SK-N-SH (cell line): ENCODE measurements at regions not wholly inside any gene's neighbourhood (a gene's known extent, or its start where the extent isn't known, plus 50 kb on each side); places are given as distances from the start of the nearest gene placed in this dataset.

Source experiments
- CTCF ChIA-PET: fragments of 300-600, 350-600 bp; formaldehyde crosslinking; extraction: SDS; loops from one replicate; lab custom pipeline; 2021; lab: Yijun Ruan, JAX
- POLR2A ChIA-PET: fragments of 350-600 bp; sonication (Branson Sonifier 250); formaldehyde crosslinking; extraction: SDS; loops from one replicate; lab custom pipeline; 2020; ENCODE audit warnings: antibody characterized with exemption, inconsistent platforms; lab: Yijun Ruan, JAX
- DNase-seq: peaks from one replicate; pipeline ENCODE4 v3.0.0; 2012
- H2AFZ ChIP-seq: fragments of 200-600 bp; sonication (generic); 2 replicates; pipeline ENCODE4 v1.8.1; 2016; ENCODE audit warnings: antibody characterized with exemption, mild to moderate bottlenecking, low read depth
- H3F3A ChIP-seq: fragments of 200-600 bp; sonication (generic); replicated peaks from 2 replicates; pipeline ENCODE3; 2016; ENCODE audit warnings: antibody characterized with exemption, mild to moderate bottlenecking; ENCODE audit not compliant: insufficient read depth
- H3K27ac ChIP-seq, 2 experiments: fragments of 200-500 bp in 1 of 2; fragments of 200-600 bp in 1 of 2; sonication (Bioruptor generic) in 1 of 2; sonication (generic), shearing (Covaris generic) in 1 of 2; 2 replicates each; pipeline versions ENCODE4 v1.5.1 to v1.6.1; 2014 to 2016; ENCODE audit warnings: low read depth in 2 of 2, inconsistent platforms in 1 of 2, low read length in 1 of 2, mild to moderate bottlenecking in 1 of 2, mixed read lengths in 1 of 2
- H3K27me3 ChIP-seq: fragments of 200-600 bp; sonication (generic), shearing (Covaris generic); 2 replicates; pipeline ENCODE4 v1.6.1; 2016; ENCODE audit warnings: mixed run types; ENCODE audit not compliant: insufficient read depth
- H3K36me3 ChIP-seq, 2 experiments: fragments of 200-500 bp in 1 of 2; fragments of 200-600 bp in 1 of 2; sonication (Bioruptor generic) in 1 of 2; sonication (generic) in 1 of 2; replicated peaks in 1 of 2; 2 replicates each; pipeline versions ENCODE3 to v1.5.1; 2014 to 2016; ENCODE audit warnings: low read length in 1 of 2, mild to moderate bottlenecking in 1 of 2; ENCODE audit not compliant: insufficient read depth in 2 of 2, control insufficient read depth in 1 of 2
- H3K4me1 ChIP-seq, 2 experiments: fragments of 200-500 bp in 1 of 2; fragments of 200-600 bp in 1 of 2; sonication (Bioruptor generic) in 1 of 2; sonication (generic), shearing (Covaris generic) in 1 of 2; 2 replicates each; pipeline versions ENCODE4 v1.5.1 to v1.6.1; 2014 to 2016; ENCODE audit warnings: low read depth in 1 of 2, low read length in 1 of 2, mixed run types in 1 of 2; ENCODE audit not compliant: insufficient read depth in 2 of 2, control insufficient read depth in 1 of 2
- H3K4me2 ChIP-seq: fragments of 200-600 bp; sonication (generic), shearing (Covaris generic); 2 replicates; pipeline ENCODE4 v1.6.1; 2017; ENCODE audit warnings: mixed run types
- H3K4me3 ChIP-seq, 2 experiments: fragments of 200-500 bp in 1 of 2; fragments of 200-600 bp in 1 of 2; sonication (Bioruptor generic) in 1 of 2; sonication (generic), shearing (Covaris generic) in 1 of 2; 2 replicates each; pipeline versions ENCODE4 v1.5.1 to v1.8.1; 2014 to 2016; ENCODE audit warnings: low read depth in 2 of 2, inconsistent platforms in 1 of 2, low read length in 1 of 2, mild to moderate bottlenecking in 1 of 2, mixed read lengths in 1 of 2, moderate library complexity in 1 of 2
- H3K79me2 ChIP-seq: fragments of 200-600 bp; sonication (generic); 2 replicates; pipeline ENCODE4 v1.8.1; 2017; ENCODE audit warnings: mild to moderate bottlenecking; ENCODE audit not compliant: insufficient read depth
- H3K9ac ChIP-seq: fragments of 200-600 bp; sonication (generic); 2 replicates; pipeline ENCODE4 v1.6.1; 2017; ENCODE audit warnings: mixed run types
- H3K9me2 ChIP-seq: fragments of 200-600 bp; sonication (generic); 2 replicates; pipeline ENCODE4 v1.6.1; 2017; ENCODE audit warnings: mixed run types
- H3K9me3 ChIP-seq: fragments of 200-600 bp; sonication (generic); 2 replicates; pipeline ENCODE4 v1.6.1; 2017; ENCODE audit warnings: mixed run types, mild to moderate bottlenecking, moderate library complexity
- H4K20me1 ChIP-seq: fragments of 200-600 bp; sonication (generic); 2 replicates; pipeline ENCODE4 v1.6.1; 2017; ENCODE audit warnings: mild to moderate bottlenecking, mixed run types; ENCODE audit not compliant: insufficient read depth
- CHD2 ChIP-seq: fragments of 150-350 bp; IDR thresholded peaks from 2 replicates; pipeline ENCODE4 v1.6.1; 2018; ENCODE audit warnings: low read length; ENCODE audit not compliant: partially characterized antibody
- CTCF ChIP-seq: fragments of 200-600 bp; sonication (generic); IDR thresholded peaks from 2 replicates; pipeline ENCODE4 v1.6.1; 2017; ENCODE audit warnings: antibody characterized with exemption, mild to moderate bottlenecking, moderate library complexity
- EP300 ChIP-seq, 2 experiments: IDR thresholded peaks; 2 replicates each; pipeline versions ENCODE4 v1.4.0 to v1.6.1; 2012; ENCODE audit warnings: borderline replicate concordance in 1 of 2, low read depth in 1 of 2, low read length in 1 of 2
- FOXJ3 ChIP-seq: sonication (generic); formaldehyde crosslinking; IDR thresholded peaks from 2 replicates; pipeline ENCODE4 v1.5.1; 2020; ENCODE audit warnings: mild to moderate bottlenecking, missing genetic modification reagents
- FOXM1 ChIP-seq: IDR thresholded peaks from 2 replicates; pipeline ENCODE4 v1.4.0; 2012; ENCODE audit warnings: low read depth, mild to moderate bottlenecking
- GATA2 ChIP-seq: sonication (generic); formaldehyde crosslinking; IDR thresholded peaks from 2 replicates; pipeline ENCODE4 v1.5.0; 2020; ENCODE audit warnings: mild to moderate bottlenecking, missing genetic modification reagents
- MXI1 ChIP-seq: IDR thresholded peaks from 2 replicates; pipeline ENCODE4 v1.6.1; 2012; ENCODE audit warnings: mild to moderate bottlenecking, low read depth, low read length, improper control_type of control experiment
- NRF1 ChIP-seq: IDR thresholded peaks from 2 replicates; pipeline ENCODE4 v1.6.1; 2012; ENCODE audit warnings: low read depth, mild to moderate bottlenecking, low read length
- POLR2AphosphoS5 ChIP-seq: IDR thresholded peaks from 2 replicates; pipeline ENCODE4 v1.6.1; 2012; ENCODE audit warnings: low read depth, low read length
- RAD21 ChIP-seq: IDR thresholded peaks from 2 replicates; pipeline ENCODE4 v1.6.1; 2012; ENCODE audit warnings: mild to moderate bottlenecking, low read length
- RCOR1 ChIP-seq: fragments of 150-350 bp; IDR thresholded peaks from 2 replicates; pipeline ENCODE4 v1.6.1; 2017; ENCODE audit warnings: antibody characterized with exemption, low read length
- RFX5 ChIP-seq: IDR thresholded peaks from 2 replicates; pipeline ENCODE4 v1.6.1; 2012; ENCODE audit warnings: mild to moderate bottlenecking, improper control_type of control experiment, low read length
- SIN3A ChIP-seq: IDR thresholded peaks from 2 replicates; pipeline ENCODE4 v1.6.1; 2012; ENCODE audit warnings: low read depth, mild to moderate bottlenecking, low read length, moderate library complexity, borderline replicate concordance
- SMC3 ChIP-seq: IDR thresholded peaks from 2 replicates; pipeline ENCODE4 v1.6.1; 2012; ENCODE audit warnings: low read depth, low read length, improper control_type of control experiment
- TAF1 ChIP-seq: IDR thresholded peaks from 2 replicates; pipeline ENCODE4 v1.6.1; 2012; ENCODE audit warnings: low read depth, mild to moderate bottlenecking, low read length, moderate library complexity, borderline replicate concordance
- TCF12 ChIP-seq: IDR thresholded peaks from 2 replicates; pipeline ENCODE4 v1.4.0; 2012
- YY1 ChIP-seq: IDR thresholded peaks from 2 replicates; pipeline ENCODE4 v1.4.0; 2012; ENCODE audit warnings: low read depth, mild to moderate bottlenecking
- WGBS: methylation state at CpG from one replicate; pipeline ENCODE4 v1.1.6; 2017; ENCODE audit warnings: low lambda C conversion rate; 5-methylcytosine and 5-hydroxymethylcytosine counted together
- TF ChIP-seq, protein P1 (sequence below): IDR thresholded peaks from 2 replicates; pipeline ENCODE4; 2012

DNA sequence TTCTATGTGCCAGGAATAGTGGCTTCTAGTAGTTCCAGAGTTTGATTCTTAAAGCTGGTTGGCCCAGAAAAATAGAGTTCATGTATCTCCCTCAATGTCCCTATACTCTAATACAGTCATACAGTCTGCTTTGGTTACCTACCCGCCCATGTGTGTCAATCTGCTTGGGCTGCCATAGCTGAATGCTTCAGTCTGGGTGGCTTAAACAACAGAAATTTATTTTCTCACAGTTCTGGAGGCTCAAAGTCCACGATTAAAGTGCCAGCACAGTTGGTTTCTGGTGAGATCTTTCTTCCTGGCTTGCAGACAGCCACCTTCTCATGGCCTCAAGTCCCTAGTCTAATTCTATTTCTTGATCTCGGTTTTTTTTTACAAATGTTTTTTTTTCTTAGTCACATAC, 1739.0 kb downstream of the MAT2B start:
- Histone ChIP-seq H3K9ac (no peak overlapping the region), H3F3A (no peaks in the 10 kb centered on the region), H3K9me3 (no peaks in the 10 kb centered on the region), H3K9me2 (no peaks in the 10 kb centered on the region), H3K79me2 (no peaks in the 10 kb centered on the region), H3K4me3 (no peak overlapping the region), H2AFZ (no peak overlapping the region), H4K20me1 (no peaks in the 10 kb centered on the region), H3K27me3 (no peaks in the 10 kb centered on the region), H3K4me2 (no peak overlapping the region), H3K4me1 (no peaks in the 10 kb centered on the region), H3K27ac (no peak overlapping the region), H3K36me3 (no peaks in the 10 kb centered on the region)
- DNase-seq = no peak
- POLR2A ChIA-PET = no interaction called here
- CTCF ChIA-PET = interaction anchor here (1.1 kb wide), 1 partner anchor 17 kb away, joined by 3 read pairs; no protein-coding TSS in a partner anchor
- no peak for TF ChIP-seq NRF1
- TF ChIP-seq, protein P1, sequence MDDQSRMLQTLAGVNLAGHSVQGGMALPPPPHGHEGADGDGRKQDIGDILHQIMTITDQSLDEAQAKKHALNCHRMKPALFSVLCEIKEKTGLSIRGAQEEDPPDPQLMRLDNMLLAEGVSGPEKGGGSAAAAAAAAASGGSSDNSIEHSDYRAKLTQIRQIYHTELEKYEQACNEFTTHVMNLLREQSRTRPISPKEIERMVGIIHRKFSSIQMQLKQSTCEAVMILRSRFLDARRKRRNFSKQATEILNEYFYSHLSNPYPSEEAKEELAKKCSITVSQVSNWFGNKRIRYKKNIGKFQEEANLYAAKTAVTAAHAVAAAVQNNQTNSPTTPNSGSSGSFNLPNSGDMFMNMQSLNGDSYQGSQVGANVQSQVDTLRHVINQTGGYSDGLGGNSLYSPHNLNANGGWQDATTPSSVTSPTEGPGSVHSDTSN = no peak
- WGBS = 10% methylated on average over 3 of the region's 3 CpGs

GRCh38 chr5:165258197-165258771, 1752.9 kb downstream of the MAT2B start:
- H2AFZ ChIP-seq = no peak overlapping the region
- H3K27me3 ChIP-seq = no peaks in the 10 kb centered on the region
- H3K4me1 ChIP-seq = peaks cover 0 to 7% of the 10 kb centered on the region in 2 experiments; a peak in 2 of 4 replicates
- no peaks in the 10 kb centered on the region for H3F3A ChIP-seq
- H3K79me2 ChIP-seq = no peaks in the 10 kb centered on the region
- H3K9me3 ChIP-seq = no peaks in the 10 kb centered on the region
- CTCF ChIA-PET = interaction anchor here (0.8 to 1.3 kb wide), 2 partner anchors 10 to 50 kb away, joined by 3 read pairs; no protein-coding TSS in a partner anchor
- peak; percentile 49 for DNase-seq
- no peaks in the 10 kb centered on the region for H3K9me2 ChIP-seq
- 9% methylated on average over 6 of the region's 6 CpGs for WGBS
- no peak overlapping the region for H3K4me2 ChIP-seq
- no peak overlapping the region; a peak in 1 of 4 replicates for H3K4me3 ChIP-seq
- H3K36me3 ChIP-seq = no peaks in the 10 kb centered on the region
- POLR2A ChIA-PET = interaction anchor here (0.5 kb wide), 1 partner anchor 402 kb away, joined by 3 read pairs; no protein-coding TSS in a partner anchor
- TF ChIP-seq TAF1 = no peak
- TF ChIP-seq POLR2AphosphoS5 = peak; percentile 48; the same call in 1 of the 2 replicates
- TF ChIP-seq SMC3 = peak; percentile 8; the same call in 1 of the 2 replicates
- no peak for TF ChIP-seq YY1
- TF ChIP-seq RCOR1 = peak; percentile 99
- no peak for TF ChIP-seq FOXM1
- TF ChIP-seq RFX5 = peak; percentile 96
- peak; percentile 76 for TF ChIP-seq MXI1
- TF ChIP-seq SIN3A = no peak
- peak; percentile 74 for TF ChIP-seq TCF12
- TF ChIP-seq, protein P1 = peak; percentile 14; the same call in 1 of the 2 replicates
- TF ChIP-seq GATA2 (CRISPR knock-in tag) = peak; percentile 92
- peak; percentile 98 for TF ChIP-seq FOXJ3
- TF ChIP-seq RAD21 = peak; percentile 46; the same call in 1 of the 2 replicates
- TF ChIP-seq CHD2 = peak; percentile 90
- no peak for TF ChIP-seq CTCF
- peak in 1 of 2 experiments; percentile 98; a peak in 2 of 4 replicates for TF ChIP-seq EP300 (IDR thresholded peaks at IDR 0.05; ENCODE audit: borderline replicate concordance in 1 of 2, low read depth in 1 of 2, low read length in 1 of 2)
- peak overlapping the region in 1 of 2 experiments; percentile 81; a peak in 2 of 4 replicates for H3K27ac ChIP-seq
- H4K20me1 ChIP-seq = no peaks in the 10 kb centered on the region
- H3K9ac ChIP-seq = no peak overlapping the region
